Occipital lobe (tissue), 1 donor: ENCODE measurements at regions not wholly inside any gene's neighbourhood (a gene's known extent, or its start where the extent isn't known, plus 50 kb on each side); places are given as distances from the start of the nearest gene placed in this dataset.

Source experiments
- DNase-seq: peaks from one replicate; lab custom pipeline; 2025; lab: John Stamatoyannopoulos, UW

GRCh38 chr16:11473728-11474127 lies 113.0 kb downstream of the LITAF start:
- no peak for DNase-seq

- DNase-seq, result no peak
These were observed 112.0 kb downstream of the LITAF start for GRCh38 chr16:11474617-11475291.

- no peak for DNase-seq
These were observed 110.7 kb downstream of the LITAF start for GRCh38 chr16:11475896-11476630.

- no peak for DNase-seq
These were observed 110.0 kb downstream of the LITAF start for GRCh38 chr16:11476676-11477075.

- DNase-seq, result no peak
These were observed 108.1 kb downstream of the LITAF start for GRCh38 chr16:11478431-11479119.

GRCh38 chr16:11479916-11480315 lies 106.8 kb downstream of the LITAF start:
- DNase-seq, result no peak

GRCh38 chr16:11480634-11481033 lies 106.1 kb downstream of the LITAF start:
- no peak for DNase-seq

- no peak for DNase-seq
These were observed 104.7 kb downstream of the LITAF start for GRCh38 chr16:11481987-11482386.

GRCh38 chr16:11482946-11483748 lies 103.6 kb downstream of the LITAF start:
- DNase-seq, result no peak

- DNase-seq, result no peak
These were observed 101.9 kb downstream of the LITAF start for GRCh38 chr16:11484691-11485258.

- DNase-seq, result no peak
These were observed 101.0 kb downstream of the LITAF start for GRCh38 chr16:11485676-11486075.

- no peak for DNase-seq
These were observed 99.4 kb downstream of the LITAF start for GRCh38 chr16:11487289-11487688.

GRCh38 chr16:11488304-11488703 lies 98.4 kb downstream of the LITAF start:
- no peak for DNase-seq

- DNase-seq, result no peak
These were observed 95.2 kb downstream of the LITAF start for GRCh38 chr16:11491524-11491923.

- no peak for DNase-seq
These were observed 93.8 kb downstream of the LITAF start for GRCh38 chr16:11492808-11493530.

GRCh38 chr16:11493531-11493929 lies 93.2 kb downstream of the LITAF start:
- DNase-seq, result no peak

GRCh38 chr16:11494029-11494428 lies 92.7 kb downstream of the LITAF start:
- DNase-seq, result no peak

- no peak for DNase-seq
These were observed 92.3 kb downstream of the LITAF start for GRCh38 chr16:11494433-11494832.

- DNase-seq, result no peak
These were observed 91.7 kb downstream of the LITAF start for GRCh38 chr16:11495066-11495407.
